ENCODE measurements at regions not wholly inside any gene's neighbourhood (a gene's known extent, or its start where the extent isn't known, plus 50 kb on each side); places are given as distances from the start of the nearest gene placed in this dataset.

DNA sequence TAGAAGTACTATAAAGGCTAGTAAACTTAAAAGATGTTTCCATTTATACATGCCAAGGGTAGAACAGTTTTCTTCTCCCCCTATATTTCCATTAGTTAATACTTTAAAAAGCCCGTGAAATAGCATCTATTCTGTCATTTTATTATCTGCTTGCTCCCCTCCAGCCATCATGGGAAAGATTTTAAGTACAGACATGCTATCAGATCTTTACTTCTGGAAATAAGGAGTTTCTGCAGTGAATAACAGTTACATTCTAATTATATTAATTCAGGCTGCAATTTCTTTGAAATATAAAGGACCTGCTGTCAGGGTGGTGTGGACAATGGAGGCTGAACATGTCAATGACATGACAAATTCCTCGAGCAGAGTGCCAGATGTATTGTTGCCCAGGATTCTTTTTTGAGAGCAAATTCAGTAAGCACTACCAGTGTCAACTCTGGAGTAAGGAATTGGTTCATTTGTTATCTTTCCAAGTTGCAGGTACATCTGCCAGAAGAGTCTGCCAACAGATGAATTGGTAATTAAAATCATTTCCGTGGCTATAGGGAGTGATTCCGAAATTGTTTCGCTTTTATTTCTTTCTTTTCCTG is 151.3 kb downstream of the BTG1 start:
- no peak for DNase-seq

DNA sequence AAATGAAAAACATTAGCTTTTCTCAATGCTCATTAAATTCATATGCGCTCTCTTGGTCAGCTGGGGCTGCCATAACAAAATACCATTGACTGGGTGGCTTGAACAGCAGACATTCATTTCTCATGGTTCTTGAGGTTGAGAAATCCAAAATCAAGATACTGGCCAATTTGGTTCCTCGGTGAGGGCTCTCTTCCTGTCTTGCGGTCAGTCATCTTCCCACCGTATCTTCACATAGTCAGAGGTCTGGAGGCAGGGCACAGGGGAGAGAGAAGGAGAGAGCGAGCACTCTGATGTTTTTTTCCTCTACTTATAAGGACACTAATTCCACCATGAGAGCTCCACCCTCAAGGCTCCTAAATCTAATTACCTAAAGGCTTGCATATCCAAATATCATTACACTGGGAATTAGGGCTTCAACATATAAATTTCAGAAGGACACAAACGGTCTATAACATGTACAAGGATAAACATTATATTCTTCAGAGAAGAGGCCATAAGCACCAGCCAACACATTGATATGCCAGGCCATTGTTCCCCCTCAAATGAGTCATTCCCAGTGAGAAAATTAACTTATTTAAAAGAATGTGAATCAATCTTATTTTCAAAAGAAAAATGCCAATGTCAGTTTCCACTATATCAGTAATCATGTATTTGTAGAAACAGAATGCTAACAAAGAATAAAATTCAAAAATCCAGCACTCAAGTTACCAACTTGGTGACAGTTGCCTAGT is 152.2 kb downstream of the BTG1 start:
- no peak for DNase-seq

DNA sequence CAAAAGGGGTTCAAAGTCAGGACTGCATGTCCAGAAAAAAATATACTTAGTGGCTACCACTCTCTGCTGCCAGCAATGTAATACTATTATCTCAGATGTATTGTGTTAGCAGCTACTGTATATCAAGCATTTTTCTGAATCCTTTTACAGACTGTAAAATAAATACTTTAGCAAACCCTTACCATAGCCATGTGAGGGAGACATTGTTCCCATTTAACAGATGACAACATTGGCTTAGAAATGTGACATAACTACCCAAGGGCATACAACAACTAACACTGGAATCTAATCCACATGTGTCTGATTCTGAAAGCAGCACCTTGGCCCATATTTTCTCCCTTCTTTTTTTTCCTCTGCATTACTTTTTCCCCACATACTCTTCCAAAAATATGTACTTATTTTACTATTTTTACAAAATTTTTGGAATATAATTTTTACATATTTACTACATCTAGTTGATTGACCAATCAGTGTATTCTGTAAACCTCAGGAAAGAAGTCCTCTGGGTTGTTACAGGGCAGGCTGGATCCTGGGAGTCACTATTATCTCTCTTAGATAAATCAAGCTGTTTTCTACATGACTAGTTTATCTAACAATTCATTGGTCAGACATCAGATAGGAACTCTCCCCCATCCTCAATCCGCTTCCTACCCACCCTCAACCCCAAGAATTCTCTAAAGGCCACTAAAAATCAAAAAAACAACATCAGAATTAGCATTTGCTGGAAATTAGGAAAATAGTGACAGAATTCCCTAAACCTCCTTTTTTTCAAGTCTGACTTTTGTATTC is 154.1 kb downstream of the BTG1 start:
- DNase-seq, result no peak

DNA sequence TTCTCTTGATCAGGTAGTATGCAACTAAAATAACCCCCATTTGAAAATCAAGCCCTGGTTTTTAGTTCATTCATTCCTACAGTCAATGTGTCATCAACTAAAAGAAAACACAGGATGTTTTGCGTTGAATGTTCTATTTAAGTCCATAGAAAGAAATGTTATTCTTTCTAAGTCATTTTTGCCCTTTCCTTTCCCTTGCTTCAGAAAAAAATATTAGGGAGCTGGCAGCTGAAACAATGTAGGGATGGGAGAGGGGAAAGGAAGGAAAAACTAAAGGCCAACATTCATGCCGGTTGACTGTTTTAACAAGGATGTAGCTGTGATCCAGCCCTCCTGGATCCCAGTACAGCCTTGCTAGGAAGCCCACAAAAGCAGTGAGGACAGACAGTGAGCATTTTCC is 155.1 kb downstream of the BTG1 start:
- DNase-seq, result no peak

DNA sequence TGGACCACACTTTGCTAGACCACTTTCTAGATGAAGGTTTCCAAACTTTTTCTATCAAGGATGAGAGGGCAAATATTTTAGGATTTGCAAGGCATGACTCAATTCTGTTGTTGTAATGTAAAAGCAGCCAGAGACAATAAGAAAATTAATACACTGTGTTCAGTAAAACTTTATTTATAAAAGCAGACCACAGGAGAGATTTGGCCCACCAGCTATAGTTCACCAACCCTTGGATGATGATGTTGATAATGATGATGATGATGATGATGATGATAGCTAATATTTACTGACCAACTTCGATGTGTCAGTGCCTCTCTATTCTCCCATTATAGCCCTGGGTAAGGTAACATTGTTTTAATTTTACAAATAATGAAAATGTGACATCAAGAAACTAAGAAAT is 156.5 kb downstream of the BTG1 start:
- no peak for DNase-seq

DNA sequence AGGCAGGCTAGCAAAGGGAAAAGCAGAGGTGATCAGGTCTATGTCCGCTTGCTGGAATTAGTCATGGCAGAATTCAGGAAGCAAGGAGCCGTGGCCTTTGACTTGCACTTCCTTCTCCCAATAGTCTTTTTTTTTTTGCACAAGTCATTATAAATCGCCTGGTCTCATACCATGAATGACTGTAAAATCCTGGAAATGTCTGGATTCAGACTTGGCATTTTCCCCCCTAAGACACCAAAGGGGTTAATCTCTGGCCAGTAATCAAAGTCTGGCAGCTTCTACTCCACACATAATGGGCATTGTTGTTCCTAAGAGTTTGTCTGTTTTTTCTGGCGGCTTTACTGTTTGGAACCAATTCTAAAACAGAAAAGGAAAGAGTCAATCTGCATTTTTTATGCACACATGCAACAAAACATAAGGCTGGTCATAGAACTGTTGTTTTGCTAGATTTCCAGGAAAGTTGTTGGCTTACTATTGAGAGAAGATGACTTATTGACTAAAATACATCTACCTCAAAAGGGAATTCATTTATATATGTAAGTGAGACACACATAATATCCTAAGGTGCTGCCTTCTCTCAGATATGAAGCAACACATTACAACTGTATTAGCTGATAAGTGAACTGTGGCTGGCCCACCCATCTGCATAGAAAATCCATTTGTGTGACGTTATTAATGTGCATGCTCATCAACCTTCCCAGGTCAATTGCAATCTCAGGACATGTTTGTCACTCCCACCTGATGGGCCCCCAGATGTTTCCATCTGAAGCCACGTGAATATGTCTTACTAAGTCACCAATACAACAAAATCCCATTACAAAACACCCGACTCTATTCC is 157.3 kb downstream of the BTG1 start:
- no peak for DNase-seq

DNA sequence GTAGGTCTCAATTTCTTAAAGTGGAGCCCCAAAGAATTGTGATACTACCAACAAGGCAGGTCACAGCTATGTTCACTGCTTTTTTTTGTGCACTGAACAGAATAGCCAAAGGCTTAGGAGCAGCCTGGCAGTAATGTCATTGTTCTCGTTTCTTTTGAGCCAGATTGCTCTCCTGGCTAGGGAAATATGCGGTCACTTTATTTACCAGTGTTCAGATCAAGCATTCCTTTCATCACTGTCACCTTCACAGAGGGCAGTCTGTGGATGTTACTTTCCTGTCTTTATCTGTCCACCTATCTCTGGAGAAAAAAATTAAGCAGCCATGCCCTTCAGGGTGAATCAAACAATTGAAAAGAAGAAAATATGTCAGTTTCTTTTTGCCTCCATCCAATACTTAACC is 159.6 kb downstream of the BTG1 start:
- DNase-seq, result no peak

DNA sequence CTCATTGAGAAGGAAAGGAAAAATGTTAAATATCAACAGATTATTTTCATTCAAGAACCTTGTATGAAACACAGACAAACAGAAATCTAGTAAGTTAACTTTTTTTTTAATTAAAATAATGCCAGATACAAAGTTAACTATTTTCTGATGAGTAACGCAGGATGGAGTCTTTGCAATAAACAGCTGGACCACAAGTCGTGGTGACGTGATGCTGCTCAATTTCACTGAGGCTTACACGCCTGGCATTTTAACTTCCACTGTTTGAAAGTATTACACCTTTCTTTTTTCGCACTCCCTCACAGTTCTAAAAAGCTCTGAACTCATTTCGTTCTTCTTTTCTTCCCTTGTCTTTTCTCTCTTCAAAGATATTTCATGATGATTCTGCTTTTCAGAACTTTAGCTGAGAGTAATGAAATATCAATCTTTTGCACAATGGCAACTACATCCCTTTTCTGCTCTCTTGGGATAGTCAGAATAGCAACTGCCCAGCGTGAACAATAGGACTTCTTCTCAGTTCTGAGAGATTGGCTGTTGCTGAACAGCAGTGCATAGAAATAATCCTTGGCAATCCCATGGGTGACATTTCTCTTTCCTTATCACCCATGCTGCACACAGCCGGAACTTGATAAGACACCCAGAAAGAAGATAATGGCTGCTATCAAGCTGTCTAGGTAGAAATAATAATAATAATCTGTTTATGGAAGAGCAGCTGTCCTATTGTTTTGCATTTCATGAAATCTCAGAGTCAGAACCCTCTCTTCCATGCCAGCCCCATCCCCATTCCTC is 160.5 kb downstream of the BTG1 start:
- DNase-seq, result no peak

DNA sequence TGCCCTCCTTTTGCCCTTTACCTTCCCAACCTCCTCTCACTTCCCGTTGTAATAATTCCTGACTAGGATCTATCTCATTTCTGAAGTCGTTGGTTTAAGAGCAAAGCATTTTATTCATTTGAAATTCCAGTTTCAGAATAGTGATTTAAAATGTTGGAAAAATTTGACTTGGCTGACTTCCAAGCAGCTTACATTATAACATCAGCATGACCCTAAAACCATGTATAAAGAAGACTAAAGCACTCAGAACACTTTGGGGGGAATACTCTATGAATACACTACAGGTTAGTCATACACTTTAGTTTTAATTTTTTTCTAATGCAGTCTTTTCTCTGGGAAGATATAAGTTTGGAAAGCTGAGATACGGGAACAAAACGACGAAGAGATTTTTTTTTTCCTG is 161.1 kb downstream of the BTG1 start:
- DNase-seq, result no peak

DNA sequence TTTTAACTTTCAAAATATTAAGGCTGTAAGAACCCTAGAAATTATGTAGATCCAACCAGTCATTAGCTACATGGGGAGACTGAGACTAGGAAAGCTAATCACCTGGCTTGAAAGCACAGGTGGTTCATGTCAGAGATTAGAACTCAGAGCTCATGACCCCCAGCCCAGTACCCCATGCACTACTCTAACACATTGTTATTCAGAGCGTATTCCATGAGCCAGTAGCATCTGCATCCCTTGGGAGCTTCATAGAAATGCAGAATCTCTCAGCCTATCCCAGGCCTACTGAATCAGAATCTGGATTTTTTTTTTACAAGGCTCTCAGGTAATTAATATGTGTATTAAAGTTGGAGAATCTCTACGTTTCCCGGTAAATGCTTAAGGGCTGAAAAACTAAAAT is 161.7 kb downstream of the BTG1 start:
- no peak for DNase-seq

DNA sequence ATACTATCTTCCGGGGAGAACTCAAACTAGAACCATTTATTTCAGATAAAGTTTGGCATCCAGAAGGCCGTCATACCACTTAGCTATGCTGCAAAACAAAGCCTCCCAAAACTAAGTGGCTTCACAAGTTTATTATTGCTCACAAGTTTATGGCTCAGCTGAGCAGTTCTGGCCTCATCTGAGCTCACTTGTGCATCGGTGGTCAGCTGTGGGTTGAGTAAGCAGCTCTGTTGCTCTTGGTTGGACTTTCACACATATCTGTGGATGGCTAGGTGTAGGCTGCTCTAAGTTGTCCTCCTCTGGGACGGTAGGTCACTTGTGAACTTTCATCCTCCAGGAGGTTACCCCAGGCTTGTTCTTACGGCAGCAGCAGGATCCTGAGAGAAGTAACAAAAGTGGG is 162.7 kb downstream of the BTG1 start:
- DNase-seq, result no peak

DNA sequence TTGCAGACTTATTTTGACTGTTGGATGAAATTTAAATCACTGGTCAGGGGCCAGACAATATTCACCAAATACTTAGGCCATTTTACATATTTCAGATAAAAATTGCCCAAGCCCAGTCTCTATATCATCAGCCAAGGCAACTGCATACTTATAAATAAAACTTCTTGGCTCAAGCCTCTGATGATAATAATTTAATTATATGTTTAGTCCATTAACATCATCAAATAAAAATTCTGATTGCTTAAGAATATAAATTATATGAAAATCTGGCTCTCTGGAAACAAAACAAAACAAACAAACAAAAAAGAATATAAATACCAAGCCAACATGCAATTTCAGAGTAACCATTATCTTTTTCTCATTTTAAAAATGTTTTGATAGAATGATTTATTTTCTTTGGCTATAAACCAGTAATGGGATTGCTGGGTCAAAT is 165.2 kb downstream of the BTG1 start:
- no peak for DNase-seq

DNA sequence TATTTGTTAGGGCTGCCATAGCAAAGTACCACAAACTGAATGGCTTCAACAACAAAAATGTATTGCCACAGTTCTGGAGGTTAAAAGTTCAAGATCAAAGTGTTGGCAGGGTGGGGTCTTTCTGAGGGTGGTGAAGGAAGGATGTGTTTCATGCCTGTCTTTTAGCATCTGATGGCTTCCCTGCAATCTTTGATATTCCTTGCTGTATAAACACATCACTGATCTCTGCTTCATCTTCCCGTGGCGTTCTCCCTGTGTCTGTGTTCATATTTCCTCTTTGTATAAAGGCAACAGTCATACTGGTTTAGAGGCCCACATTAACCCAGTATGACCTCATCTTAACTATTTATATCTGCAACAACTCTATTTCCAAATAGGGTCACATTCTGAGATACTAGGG is 167.5 kb downstream of the BTG1 start:
- no peak for DNase-seq

DNA sequence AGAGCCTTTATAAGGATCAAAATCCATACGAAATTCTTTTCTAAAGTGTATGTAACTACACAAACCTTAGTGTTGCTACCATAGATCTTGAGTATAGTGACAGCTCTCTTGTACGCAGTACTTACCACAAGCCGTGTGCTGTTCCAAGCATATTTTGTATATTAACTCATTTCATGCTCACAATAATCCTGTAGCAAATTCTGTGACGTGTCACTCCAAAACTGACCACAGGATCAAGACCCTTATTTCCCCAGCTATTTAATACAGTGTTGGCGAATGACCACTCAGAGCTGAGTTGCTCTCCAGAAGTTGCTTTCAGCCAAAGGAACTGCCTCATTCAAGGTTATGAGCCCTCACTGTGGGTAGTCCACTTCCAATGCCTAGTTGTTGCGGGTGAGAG is 169.8 kb downstream of the BTG1 start:
- DNase-seq, result no peak

DNA sequence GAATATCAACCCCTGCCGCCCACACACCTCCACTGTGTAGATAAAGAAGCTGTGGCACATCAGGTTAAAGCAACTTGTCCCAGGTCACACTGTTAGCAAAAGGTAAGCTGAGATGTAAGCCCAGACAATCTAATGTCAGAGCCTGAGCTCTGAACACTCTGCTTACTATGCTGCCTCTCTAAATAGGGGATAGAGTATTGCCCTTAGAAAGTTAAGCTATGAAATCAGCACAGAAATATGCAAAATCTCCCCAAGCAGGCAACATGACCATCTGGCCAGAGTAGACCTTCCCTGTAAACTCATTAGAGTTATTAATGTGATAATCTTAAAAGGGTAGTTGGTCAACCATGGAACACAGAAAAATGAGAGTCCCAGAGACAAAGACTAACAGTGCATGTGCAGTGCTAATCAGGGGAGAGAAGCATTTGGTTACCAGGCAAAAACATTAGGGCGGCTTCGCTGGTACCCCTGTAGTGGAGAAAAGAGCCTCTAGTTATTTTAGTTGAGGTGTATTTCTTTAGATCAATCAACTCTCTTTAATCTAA is 171.0 kb downstream of the BTG1 start:
- no peak for DNase-seq

DNA sequence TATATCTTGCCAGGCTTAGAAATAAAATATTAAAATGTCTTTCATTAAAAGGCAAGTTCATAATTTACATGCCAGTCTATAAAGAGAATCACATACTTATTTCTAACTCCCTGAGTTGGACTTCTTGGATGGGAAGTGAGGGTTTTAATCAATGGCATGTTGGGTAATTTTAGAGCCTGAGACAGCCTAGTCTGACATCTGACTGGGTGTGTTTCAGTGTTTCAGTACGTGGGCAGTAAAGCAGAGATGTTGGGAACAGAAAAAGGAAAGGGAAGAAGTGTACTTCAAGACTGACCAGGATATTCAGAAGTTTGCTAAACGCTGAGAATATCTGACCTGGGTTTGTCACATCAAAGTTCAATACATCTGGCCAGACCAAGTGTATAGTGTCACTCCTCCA is 171.8 kb downstream of the BTG1 start:
- DNase-seq, result no peak

DNA sequence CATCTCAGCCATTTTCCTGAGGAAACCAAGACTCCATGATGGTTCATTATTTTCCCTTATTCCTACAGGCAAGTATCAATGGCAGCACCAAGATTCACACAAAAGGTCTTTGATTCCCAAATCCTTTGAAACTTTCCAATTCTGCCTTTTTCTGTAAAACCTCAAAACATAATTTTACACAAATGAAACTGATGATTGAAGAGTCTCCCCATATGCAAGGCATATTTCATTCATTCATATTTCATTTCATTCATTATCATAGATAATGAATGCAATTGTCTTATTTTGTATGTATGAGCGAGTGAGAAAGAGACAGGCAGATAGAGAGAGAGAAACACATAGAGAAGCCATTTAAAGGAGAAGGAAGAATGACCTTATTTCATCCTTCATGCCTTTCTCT is 172.8 kb downstream of the BTG1 start:
- no peak for DNase-seq

DNA sequence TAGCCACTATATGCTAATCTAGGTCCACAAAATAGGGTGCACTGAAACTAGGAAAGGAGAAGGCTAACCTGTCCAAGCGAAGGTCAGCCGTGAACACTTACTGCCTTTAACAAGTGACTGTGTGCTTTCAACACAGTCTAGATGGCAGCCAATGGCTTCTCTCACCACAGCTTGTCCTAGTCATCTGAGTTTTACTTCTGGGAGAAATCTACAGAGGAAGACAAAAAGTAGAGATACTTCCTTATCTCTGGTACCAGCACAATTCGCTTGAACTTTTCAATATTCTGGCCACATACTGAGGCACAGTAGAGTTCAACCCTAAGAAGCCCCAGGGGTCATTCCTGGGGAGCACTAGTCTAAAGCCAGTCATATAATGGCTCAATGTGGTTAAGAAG is 176.9 kb downstream of the BTG1 start:
- no peak for DNase-seq

DNA sequence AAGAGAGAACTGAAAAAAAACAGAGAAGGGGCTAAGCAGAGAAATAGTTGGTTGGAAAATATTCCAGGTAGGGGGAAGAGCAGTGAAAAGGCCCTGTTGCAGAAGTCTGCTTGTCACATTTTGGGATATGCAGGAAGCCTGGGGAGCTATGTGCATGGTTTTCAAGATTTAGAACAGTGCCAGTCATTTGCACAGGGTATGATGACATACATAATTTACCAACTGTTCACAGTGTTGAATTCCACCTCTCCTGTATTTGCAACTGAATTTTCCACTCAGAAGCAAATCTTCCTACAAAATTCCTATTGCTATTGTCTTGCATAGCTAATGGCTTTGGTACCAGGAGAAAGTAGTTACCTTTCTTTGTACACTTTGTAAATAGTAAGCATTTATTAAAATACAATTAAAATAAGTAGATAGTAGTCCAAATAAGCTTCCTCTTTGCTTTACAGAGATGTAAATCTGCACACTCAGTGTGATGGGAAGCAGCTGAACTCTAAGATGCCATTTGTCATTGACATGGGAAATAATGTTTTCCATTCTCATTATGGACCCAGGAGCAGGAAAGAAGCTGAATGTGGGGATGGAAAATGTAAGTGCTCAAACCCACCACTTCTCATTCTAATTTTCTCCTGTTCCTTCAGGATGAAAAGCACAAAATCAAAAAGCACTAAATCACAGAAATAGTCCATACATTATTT is 177.4 kb downstream of the BTG1 start:
- DNase-seq, result no peak

DNA sequence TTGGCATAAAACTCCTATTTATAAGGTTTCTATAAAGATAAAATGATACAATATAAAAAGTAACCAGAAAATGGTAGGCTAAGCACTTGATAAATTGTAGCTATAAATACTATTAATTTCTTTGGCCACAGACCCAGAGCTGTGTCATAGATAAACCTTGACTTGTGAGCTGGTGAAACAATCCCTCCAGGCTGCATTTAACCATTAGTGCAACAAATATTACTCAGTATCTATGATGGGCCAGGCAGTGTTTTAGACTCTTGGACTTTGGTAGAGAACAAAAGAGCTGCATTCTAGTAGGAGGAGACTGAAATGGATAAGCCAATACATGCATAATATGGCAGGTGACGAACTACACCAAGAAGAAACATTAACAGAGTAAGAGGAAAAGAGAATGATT is 178.1 kb downstream of the BTG1 start:
- DNase-seq, result no peak

DNA sequence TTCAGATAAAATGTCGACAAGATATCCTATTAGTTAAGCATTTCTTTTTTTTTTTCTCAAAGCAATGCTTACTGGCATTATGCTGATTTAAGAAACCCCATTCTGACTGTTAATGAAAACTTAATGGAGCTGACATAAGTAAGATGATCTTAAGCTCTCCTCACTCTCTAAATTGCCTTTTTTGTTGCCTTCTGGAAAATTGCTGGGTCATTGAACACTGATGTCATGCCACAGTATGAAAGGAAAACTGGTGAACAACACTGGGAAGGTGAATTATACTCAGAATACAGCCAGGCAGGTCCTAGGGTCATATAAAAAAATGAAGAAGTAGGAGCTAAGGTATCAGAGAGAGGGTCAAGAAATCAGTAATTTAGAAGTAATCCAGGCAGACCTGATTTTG is 179.9 kb downstream of the BTG1 start:
- no peak for DNase-seq

DNA sequence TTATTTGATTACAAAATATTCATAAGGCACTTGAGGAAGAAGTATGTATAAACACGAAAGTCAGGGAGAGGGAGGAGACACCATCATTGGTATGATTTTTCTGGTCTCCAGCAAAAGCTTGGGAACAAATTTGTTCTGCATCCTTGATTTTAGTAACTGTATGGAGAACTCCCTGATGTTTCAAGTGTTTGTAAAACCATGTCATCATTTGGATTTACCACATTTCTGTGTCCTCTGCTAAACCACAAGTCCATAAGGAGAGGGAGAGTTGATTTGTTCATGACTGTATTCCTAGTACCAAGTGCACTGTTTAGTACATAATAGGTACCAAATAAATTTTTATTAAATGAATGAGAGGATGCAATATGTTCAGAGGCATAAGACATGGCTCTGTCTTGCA is 181.1 kb downstream of the BTG1 start:
- no peak for DNase-seq

Measured in SHP77 treated with DMSO at 0.1 percent for 48 hours (cell line).